EH (cell line): ENCODE measurements at regions not wholly inside any gene's neighbourhood (a gene's known extent, or its start where the extent isn't known, plus 50 kb on each side); places are given as distances from the start of the nearest gene placed in this dataset.
A peak's percentile ranks its signal among the peaks of the same experiment; 100 is the strongest.
"Not testable (repeated sequence)": the region's sequence is repeated elsewhere in the genome, so short reads cannot be mapped to it uniquely, and the experiment has no call there.

Experiments
- DNase-seq: peaks from one replicate; pipeline ENCODE4 v3.0.0-alpha.2; 2015; ENCODE audit warnings: low read depth

GRCh38 chr1:165147799-165148198 lies 208.7 kb downstream of the LMX1A start:
- no peak for DNase-seq

GRCh38 chr1:165144757-165145397 lies 211.6 kb downstream of the LMX1A start:
- peak; percentile 63 for DNase-seq

GRCh38 chr1:165143437-165144065 lies 213.0 kb downstream of the LMX1A start:
- DNase-seq = peak; percentile 10

- no peak for DNase-seq
Measured at GRCh38 chr1:165138960-165139359, 217.6 kb downstream of the LMX1A start.

- DNase-seq = no peak
Measured at GRCh38 chr1:165137551-165138316, 218.8 kb downstream of the LMX1A start.

- no peak for DNase-seq
Measured at GRCh38 chr1:165134431-165134830, 222.1 kb downstream of the LMX1A start.

GRCh38 chr1:165129568-165130164 lies 226.8 kb downstream of the LMX1A start:
- peak; percentile 44 for DNase-seq

- DNase-seq = no peak
Measured at GRCh38 chr1:165124772-165125171, 231.7 kb downstream of the LMX1A start.

- no peak for DNase-seq
Measured at GRCh38 chr1:165119086-165119485, 237.4 kb downstream of the LMX1A start.

GRCh38 chr1:165117482-165117881 lies 239.0 kb downstream of the LMX1A start:
- DNase-seq = no peak

- peak; percentile 75 for DNase-seq
Measured at GRCh38 chr1:165116732-165117131, 239.8 kb downstream of the LMX1A start.

- peak; percentile 23 for DNase-seq
Measured at GRCh38 chr1:165116171-165116570, 240.3 kb downstream of the LMX1A start.

- DNase-seq = no peak
Measured at GRCh38 chr1:165114889-165115285, 241.6 kb downstream of the LMX1A start.

- peak; percentile 50 for DNase-seq
Measured at GRCh38 chr1:165114022-165114888, 242.3 kb downstream of the LMX1A start.

- DNase-seq = no peak
Measured at GRCh38 chr1:165112260-165112659, 244.3 kb downstream of the LMX1A start.

GRCh38 chr1:165109013-165109412 lies 247.5 kb downstream of the LMX1A start:
- DNase-seq = no peak

- DNase-seq = not testable (repeated sequence)
Measured at GRCh38 chr1:165092542-165093162, 263.9 kb downstream of the LMX1A start.

GRCh38 chr1:165080253-165080896 lies 276.1 kb downstream of the LMX1A start:
- DNase-seq = peak; percentile 46

GRCh38 chr1:165078391-165078790 lies 278.1 kb downstream of the LMX1A start:
- no peak for DNase-seq

- DNase-seq = peak; percentile 35
Measured at GRCh38 chr1:165075725-165076370, 280.7 kb downstream of the LMX1A start.
